GM10266 (cell line): ENCODE measurements at regions not wholly inside any gene's neighbourhood (a gene's known extent, or its start where the extent isn't known, plus 50 kb on each side); places are given as distances from the start of the nearest gene placed in this dataset.

ENCODE experiments used
- DNase-seq: peaks from one replicate; pipeline ENCODE4 v3.0.0; 2012; ENCODE audit errors: extremely low spot score
- TF ChIP-seq, protein P1 (sequence below): IDR thresholded peaks from 2 replicates; pipeline ENCODE4 v1.5.1; 2012; ENCODE audit warnings: mild to moderate bottlenecking, low read depth; ENCODE audit not compliant: control insufficient read depth, insufficient read depth; ENCODE audit errors: missing control alignments

DNA sequence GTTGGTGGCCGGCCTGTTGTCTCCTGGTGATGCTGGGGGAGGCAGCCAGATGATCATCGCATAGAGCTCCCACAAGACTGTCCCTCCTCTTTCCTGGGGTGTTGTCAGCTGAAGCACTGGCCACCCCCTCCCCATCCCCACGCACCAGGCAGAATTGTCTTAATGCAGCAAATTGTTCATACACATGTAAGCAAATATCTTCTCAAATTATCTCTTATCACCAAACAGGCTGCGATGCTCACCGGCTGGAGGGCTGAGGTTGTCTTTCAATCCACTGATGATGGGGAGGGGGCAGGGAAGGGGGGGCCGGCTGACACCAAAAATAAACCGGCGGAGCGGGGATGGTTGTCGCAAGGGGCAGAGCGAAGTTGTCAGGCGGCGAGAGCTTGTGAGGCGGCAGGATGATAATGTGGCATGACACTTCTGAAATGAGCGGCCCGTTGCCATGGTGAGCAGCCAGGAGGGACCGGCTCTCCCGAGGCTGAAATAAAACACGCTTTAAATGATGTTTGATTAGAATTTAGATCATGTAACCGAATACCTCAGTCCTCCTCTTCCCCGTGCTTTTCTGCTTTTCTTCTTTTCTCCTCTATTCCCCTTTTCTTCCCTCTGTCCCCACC, 59.8 kb downstream of the MRM1 start:
- no peak for DNase-seq
- TF ChIP-seq, protein P1, sequence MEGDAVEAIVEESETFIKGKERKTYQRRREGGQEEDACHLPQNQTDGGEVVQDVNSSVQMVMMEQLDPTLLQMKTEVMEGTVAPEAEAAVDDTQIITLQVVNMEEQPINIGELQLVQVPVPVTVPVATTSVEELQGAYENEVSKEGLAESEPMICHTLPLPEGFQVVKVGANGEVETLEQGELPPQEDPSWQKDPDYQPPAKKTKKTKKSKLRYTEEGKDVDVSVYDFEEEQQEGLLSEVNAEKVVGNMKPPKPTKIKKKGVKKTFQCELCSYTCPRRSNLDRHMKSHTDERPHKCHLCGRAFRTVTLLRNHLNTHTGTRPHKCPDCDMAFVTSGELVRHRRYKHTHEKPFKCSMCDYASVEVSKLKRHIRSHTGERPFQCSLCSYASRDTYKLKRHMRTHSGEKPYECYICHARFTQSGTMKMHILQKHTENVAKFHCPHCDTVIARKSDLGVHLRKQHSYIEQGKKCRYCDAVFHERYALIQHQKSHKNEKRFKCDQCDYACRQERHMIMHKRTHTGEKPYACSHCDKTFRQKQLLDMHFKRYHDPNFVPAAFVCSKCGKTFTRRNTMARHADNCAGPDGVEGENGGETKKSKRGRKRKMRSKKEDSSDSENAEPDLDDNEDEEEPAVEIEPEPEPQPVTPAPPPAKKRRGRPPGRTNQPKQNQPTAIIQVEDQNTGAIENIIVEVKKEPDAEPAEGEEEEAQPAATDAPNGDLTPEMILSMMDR: no peak

GRCh38 chr17:36661688-36662087, 60.3 kb downstream of the MRM1 start:
- DNase-seq: no peak
- TF ChIP-seq, protein P1: no peak

DNA sequence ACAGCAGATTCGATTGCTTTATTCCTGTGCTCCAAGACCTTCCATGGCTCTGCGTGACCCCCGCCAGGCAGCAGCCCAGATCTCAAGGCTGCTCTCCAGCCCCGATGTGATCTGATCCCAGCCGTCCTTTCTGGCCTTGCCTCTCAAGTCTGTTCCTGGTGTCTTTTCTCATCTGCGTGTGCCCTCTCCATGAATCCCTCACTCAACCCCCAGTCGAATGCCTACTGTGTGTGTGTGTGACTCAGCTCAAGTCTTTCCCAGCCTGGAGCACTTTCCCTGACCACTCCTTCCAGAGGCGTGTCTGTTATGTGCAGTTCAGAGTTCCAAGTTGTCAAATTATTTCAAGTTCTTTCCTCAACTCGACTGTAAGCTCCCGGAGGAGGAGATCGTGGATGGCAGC, 64.0 kb downstream of the MRM1 start:
- TF ChIP-seq, protein P1: no peak
- no peak for DNase-seq

GRCh38 chr17:36667922-36668321, 66.5 kb downstream of the MRM1 start:
- DNase-seq: no peak
- TF ChIP-seq, protein P1: no peak

GRCh38 chr17:36668824-36669223, 67.4 kb downstream of the MRM1 start:
- TF ChIP-seq, protein P1: no peak
- DNase-seq: no peak

- TF ChIP-seq, protein P1: no peak
- DNase-seq: no peak
Observed at GRCh38 chr17:36671144-36671543, 69.8 kb downstream of the MRM1 start.

DNA sequence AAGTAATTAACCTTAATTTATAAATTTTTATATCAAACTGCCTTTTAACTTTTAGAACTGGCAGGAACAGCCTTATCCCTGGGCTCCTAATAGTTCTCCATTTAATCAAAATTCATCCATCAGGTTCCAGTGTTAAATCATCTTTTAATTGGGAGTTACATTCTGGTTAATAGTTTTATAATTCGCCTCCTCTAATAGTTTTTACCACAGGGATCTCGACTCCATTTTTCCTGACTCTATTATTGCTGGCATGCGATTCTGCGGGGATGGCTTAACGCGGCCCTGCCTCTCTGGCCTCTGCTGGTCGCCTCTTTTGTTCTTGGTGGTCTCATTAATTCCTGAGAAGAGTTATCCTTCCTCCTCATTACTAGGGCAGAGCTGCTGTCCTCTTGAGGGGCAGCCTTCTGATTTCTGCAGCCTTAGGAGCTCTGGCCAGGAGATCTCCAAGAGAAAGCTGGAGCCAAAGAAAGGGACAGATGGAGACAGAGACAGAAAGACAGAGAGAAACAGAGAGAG, 71.1 kb downstream of the MRM1 start:
- TF ChIP-seq, protein P1: no peak
- DNase-seq: no peak
